Activated CD4-positive, alpha-beta T cell treated with anti-CD3 and anti-CD28 coated beads, Interleukin-2, Interleukin-4, amounts not matched to agents 100 ng/mL and 50 ng/mL, durations not matched to agents 16 hours and 8 hours (primary cell): ENCODE measurements at regions not wholly inside any gene's neighbourhood (a gene's known extent, or its start where the extent isn't known, plus 50 kb on each side); places are given as distances from the start of the nearest gene placed in this dataset.
A peak's percentile ranks its signal among the peaks of the same experiment; 100 is the strongest.

ENCODE experiments used
- DNase-seq: peaks from one replicate; pipeline ENCODE4 v3.0.0-alpha.2; 2020; ENCODE audit warnings: low spot score

DNA sequence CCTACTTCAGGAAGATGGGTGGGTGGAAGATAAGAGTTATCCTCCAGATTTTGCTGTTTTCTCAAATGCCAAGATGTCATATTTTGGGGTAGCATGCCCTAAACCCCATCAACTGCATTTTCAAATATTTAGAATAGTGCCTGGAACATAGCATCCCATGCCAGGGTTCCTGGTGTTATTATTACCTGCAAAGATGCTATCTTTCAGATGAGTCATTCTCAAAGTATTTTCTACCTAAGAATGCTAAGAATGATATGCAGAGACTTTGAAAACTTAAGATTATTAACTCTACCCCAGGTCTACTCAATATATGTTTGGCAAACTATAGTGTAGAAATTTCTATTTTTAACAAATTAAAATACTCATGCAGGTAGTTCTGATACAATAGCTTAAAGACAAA lies 934.3 kb upstream of the SLIT2 start:
- DNase-seq = no peak

DNA sequence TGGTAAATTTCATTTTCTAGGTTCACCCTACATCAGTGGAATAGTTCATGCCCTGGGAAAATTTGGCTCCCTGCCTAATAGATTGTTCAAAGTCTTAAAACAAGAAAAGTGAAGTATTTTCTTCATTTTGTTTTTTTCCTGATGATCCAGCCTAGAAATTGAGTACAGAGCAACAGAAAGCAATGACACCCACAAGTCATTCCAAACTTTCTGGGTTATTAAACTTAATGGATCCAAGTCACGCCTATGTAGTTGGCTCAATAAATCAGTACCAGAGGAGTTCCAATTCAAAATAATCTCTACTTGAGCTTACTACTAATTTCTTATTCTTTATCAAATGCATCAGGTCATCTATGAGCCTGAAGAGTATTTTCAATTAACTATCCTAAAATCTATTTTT lies 937.6 kb upstream of the SLIT2 start:
- DNase-seq = no peak

DNA sequence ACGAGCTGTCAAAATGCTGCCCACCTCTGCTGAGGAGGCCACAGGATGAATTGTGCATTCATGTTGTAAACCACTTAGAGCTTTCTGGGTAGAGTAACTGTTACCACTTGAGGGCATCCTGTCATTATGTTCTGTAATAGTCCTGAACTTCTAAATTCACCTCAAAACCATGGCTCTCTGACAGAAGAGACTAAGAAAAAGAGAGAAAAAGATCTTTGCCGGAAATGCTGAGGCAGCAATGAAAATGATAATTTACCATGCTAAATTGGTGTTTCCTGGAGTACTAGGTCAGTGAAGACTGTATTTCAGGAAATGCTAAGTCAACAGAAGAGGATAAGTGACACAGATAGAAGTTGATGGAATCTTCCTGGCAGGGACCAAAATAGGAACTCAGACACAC lies 942.3 kb upstream of the SLIT2 start:
- DNase-seq = no peak

DNA sequence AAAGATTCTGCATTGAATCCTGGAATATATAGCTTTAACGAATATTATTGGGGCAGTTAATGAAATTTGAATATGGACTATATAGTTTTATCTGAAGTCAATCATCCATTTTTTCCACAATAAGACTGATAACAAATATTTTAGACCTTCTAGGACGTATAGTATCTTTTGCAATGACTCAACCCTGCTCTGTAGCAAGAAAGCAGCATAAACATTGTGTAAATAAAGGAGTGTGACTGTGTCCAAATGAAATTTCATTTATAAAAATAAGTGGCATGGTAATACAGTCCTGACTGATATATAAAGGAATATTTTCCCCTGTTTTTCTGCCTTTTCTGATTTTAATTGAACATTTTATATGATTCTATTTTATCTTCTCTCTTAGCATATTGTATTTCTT lies 947.7 kb upstream of the SLIT2 start:
- DNase-seq = no peak

DNA sequence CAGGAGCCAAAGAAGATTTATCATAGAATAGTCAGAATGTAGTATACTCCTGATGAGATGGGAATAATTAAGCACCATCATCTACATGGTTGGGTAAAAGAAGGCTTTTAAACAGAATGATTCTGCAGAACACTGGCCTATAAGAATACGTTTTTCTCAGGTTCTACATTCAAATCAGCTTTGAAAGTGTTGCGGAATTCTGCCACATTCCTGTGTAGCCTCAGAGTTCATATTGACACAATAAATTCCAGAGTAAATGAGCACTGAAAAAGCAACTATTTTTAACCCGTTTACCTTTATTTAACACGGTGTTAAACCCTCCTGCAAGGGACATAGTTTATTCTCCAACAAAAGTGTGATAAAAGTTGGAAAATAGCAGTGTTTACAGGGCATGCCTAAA lies 950.2 kb upstream of the SLIT2 start:
- no peak for DNase-seq

DNA sequence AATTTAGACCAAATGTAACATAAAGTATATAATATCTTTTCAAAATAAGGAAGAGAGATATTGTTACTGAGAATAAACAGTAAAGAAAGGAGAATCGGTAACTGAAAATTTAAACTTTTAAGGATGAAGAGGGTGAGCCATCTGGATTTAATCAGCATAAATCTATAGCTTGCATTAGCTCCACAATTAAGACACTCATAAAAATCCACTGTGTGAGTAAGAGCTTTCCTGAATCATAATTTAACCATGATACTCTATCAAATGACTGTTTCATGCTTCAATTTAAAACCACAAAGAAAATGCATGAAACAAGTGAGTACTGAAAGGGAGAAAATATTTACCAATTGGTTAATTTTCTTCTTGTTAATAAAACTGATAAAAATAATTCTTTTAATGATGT lies 951.5 kb upstream of the SLIT2 start:
- DNase-seq = no peak

DNA sequence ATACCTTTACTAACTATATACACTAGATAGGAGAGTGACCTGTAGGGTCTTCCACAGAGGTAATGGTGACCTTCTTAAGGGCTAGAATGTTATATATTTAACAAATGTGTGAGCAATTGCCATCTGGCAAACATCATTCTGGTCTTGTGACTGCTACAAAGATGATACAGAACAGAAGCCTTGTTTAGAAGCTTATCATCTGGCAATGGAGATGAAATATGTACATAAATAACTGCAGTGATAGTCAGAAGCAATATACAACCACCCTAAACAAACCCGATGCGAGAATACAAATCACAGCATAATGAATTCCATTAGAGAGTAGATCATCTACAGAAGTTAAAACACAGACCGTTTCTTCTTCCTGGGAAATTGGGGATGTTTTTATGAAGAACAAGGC lies 952.7 kb upstream of the SLIT2 start:
- no peak for DNase-seq

DNA sequence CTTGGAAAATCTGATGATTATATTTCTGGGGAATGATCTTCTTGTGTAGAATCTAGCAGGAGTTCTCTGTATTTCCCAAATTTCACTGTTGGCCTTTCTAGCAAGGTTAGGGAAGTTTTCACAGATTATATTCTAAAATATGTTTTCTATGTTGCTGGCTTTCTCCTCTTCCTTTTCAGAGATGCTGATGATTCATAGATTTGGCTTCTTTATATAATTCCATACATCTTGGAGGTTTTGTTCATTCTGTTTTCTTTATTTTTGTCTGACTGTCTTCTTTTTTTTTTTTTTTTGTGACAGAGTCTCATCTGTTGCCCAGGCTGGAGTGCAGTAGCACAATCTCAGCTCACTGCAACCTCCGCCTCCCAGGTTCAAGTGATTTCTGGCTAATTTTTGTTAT lies 957.9 kb upstream of the SLIT2 start:
- no peak for DNase-seq

DNA sequence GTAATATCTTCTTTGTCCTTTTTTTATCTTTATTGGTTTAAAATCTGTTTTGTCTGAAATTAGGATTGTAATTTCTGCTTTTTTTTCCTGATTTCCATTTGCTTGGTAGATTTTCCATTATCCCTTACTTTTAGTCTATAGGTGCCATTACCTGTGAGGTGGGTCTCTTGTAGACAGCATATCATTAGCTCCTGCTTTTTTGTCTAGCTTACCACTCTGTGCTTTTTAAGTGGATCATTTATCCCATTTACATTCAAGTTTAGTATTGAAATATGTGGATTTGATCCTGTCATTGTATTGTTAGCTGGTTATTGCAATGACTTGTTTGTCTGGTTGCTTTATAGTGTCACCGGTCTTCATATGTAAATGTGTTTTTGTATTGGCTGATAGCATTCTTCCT lies 958.6 kb upstream of the SLIT2 start:
- DNase-seq = no peak

DNA sequence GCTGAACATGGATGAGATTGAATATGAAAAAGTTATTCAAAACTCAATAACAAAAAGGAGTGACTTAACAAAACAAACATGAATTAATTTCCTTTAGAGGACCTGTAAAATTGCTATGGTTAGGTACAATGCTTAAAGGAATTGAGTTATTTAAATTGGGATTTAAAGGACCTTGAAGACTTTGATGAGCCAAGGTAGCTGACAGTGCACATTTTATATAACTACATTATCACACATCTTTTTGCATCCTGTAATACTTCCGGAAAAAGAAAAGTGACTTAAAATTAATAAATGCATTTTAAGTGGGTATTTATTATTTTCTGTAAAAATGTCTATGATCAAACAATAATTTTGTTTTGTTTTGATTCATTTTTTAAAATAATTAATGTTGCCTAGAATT lies 964.8 kb upstream of the SLIT2 start:
- DNase-seq = no peak

DNA sequence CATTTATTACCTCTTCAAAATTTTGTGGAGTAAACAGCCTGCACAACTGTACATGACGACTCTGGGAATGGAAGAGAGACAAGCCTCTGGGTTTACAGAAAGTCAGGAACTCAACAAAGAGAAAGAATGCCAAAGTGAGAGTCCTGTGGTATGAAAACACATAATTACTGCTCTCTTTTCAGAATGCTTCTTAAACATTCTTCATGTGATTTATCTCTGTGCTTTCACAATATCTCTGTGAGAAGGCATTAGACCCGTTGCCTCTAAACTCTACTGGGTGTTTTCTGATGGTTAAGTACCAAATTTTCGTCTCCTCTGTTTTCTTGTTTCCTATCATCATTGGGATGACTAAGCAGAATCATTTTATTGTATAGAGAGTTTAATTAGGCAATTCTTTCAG lies 966.6 kb upstream of the SLIT2 start:
- no peak for DNase-seq

DNA sequence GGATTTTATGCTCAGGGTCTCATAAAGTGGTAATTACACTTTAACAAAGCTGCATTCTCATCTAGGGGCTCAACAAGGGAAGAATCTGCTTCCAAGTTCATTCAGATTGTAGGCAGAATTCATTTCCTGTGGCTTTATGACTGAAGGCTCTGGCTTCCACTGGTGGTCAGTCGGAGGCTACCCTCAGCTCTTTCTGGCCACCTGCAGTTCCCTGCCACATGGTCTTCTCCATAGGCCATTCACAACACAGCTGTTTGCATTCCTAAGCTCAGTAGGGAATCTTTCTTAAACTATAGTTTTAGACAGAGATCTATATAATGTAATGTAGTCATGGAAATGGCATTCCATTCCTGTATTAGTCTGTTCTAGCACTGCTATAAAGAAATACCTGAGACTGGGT lies 973.0 kb upstream of the SLIT2 start:
- DNase-seq = no peak

DNA sequence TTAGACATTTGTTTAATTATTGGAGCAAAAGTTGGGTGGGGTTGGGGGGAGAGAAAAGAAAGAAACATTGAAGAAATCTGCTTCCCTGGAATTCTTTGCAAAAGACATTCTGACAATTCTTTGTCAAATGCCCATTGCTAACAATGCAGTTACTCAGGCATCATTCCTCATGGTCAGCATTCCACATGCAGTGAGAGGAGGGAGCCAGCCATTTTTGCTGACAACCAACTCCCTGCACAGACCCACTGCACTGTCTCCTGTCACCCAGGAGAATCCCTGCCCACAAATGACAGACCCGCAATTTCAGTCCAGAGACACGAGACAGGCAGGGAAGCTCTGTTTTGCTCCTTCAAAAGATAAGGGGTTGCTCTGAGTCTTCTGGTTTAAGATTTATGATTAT lies 985.1 kb upstream of the SLIT2 start:
- no peak for DNase-seq

DNA sequence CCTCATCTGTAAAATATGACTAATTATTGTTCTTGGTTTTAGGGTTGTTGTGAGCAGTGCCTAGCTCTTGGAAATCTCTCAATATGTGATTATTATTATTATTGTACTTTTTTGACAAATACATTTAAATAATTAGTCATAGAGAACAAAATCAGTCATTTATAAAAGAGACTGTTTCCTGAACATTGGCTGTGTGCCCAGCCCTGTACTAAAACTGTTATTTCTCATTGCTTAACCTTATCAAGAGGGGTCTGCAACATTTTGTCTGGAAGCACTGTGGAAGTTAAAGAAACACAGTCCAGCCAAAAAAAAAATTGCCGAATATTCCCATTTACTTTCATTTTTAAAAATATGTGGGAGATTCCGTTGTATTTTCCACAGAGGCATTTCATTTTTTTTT lies 989.2 kb upstream of the SLIT2 start:
- no peak for DNase-seq

DNA sequence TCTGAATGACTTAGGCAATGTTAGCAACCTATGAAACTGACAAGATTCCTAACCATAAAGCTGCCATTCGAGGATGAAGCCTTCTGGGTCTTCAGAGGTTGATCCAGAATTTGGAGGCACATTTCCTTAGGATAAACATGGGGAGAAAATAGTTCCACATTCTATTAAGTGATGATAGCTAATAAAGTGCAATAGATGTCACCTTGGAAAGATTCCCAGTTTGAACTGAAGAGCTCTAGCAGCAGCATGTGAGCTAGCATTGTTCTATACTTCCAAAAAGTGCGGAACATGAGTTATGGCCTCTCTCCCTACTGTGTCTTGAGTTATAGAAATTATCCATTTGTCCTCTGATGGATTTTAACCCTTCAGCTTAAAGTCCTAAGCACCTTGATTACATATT lies 991.4 kb upstream of the SLIT2 start:
- DNase-seq = no peak

DNA sequence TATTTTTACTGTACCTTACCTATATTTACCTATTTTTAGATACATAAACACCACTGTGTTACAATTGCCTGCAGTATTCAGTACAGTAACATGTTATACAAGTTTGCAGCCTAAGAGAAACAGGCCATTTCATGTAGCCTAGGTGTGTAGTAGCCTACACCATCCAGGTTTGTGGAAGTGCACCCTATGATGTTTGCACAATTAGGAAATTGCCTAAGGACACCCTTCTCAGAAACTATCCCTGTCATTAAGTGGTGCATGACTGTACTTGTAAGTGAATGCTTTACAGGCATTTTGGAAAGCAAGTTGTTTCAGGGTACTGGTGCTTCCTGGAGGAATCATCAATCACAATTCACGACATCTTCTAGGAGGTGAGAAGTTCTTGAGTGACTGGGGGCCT lies 991.8 kb upstream of the SLIT2 start:
- no peak for DNase-seq

DNA sequence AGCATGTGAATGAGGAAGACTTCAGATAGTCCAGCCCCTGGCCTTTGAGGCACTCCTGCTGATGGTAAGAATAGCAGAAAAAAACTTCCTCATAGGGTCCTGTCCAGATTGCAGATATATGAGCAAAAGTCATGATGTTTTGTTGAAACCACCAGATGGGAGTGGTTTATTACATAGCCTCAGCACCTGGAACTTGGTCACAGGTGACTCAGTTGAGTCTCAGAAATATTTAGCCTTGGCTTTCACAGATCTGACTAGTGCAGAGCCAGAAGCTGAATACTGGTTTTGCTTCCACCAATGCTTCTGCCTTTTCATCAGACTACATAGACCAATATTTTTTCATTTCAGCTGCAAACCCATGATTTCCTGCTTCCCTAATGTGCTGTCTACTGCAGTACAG lies 994.9 kb upstream of the SLIT2 start:
- no peak for DNase-seq

DNA sequence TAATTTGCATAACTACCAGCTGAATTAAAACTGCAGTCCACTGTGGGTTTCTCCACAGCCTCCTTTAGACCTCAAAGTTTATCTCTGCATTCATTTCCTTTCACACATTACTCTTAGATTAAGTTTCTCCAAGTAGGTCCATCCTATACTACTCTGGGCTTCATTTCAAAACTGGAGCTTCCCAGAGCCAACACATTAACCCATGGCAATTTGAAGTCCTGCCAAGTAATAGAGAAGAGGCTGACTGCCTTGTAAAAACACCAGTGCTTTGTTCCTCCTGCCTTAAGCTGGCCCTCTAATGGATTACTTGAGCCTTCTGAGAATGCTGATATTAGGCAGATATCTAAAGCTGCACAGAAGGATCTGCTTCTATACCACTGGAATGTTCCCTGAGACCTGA lies 997.2 kb upstream of the SLIT2 start:
- DNase-seq = no peak

DNA sequence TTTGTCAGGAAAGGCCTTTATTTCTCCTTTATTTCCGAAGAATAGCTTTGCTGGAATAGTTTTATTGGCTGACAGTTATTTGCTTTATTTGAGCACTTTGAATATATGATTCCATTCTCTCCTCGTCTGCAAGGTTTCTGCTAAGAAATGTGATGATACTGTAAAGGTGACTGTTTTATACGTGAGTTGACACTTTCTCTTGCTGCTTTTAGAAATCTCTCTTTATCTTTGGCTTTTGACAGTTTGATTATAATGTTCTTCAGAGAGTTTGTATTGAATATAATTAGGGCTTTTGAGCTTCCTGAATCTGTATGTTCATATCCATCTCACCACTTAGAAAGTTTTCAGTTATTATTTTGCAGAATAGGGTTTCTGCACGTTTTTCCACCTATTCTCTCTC lies 1003.7 kb upstream of the SLIT2 start:
- no peak for DNase-seq

DNA sequence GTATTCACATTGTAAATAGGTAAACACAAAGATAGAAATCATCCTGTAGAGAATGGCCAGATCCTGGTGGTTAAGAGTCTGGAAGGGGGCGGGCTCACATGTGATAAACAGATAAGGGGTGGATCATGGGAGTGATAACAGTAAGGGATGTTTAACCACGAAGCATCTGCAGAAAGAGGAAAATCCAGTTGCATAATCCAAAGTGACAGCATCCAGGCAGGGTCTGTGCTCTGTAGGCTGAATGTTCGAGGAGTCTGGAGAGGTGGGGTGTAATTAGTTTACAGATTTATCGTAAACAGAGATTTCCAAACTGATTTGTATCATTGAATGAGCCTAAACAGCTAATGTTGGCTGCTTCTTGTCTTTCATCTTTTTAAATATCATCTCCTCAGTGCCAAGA lies 1009.8 kb upstream of the SLIT2 start:
- no peak for DNase-seq

DNA sequence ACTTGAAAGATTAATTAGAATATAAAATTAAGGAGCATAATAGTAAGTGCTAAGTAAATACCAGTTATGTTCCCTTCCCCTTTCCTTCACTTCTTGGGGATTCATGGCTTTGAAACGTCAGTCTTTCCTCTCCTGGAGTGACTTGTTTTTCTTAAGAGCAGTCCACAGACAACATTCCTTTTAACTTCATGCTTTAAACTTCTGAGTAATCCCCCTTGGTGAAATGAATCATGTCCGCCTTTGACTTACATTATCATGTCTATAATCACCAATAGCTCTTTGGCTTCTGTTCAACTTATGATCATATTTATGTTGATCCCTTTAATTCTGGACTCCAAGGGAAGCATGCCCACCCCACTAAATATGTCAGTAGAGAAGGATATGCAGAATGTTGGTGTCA lies 1012.1 kb upstream of the SLIT2 start:
- DNase-seq = no peak

DNA sequence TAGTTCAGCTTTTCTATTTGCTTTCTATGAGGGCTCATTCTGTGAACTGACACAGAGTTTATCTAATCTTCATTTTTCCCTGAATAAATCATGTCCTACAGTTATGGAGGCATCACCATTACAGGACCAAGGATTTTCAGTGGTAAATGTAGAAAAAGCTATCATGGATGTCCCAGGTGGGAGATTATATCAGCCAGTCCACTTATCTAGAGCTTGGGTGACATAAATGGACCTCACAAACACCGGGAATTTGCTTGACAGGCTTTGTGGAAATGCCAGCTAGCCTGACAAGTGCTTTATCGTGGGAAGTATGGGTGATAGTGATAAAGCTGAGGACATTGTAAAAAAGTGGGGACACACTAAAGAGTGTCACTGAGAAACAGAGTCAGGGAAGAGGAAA lies 1015.2 kb upstream of the SLIT2 start:
- DNase-seq = no peak

DNA sequence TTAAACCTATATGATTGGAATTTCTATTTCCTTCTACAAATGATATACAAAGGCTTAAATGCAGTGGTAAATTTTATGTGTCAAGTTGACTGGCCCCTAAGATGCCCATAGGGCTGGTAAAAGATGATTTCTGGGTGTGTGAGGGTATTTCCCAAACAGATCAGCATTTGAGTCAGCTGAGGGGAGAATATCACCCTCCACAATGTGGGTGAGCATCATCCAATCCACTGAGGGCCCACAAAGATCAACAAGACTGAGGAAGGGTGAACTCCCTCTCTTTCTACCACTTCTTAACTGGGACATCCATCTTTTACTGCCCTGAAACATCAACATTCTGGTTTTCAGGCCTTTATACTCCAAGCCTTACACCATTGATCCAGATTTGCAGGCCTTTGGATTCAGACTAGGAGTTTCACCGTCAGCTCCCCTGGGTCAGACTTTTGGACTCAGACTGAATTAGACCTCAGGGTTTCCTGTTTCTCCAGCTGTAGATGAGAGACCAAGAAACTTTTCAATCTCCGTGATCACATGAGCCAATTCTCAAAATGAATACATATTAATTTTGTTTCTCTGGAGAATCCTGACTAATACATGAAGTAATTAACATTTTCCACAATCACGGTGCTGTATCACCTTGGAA lies 1020.7 kb upstream of the SLIT2 start:
- DNase-seq = no peak

DNA sequence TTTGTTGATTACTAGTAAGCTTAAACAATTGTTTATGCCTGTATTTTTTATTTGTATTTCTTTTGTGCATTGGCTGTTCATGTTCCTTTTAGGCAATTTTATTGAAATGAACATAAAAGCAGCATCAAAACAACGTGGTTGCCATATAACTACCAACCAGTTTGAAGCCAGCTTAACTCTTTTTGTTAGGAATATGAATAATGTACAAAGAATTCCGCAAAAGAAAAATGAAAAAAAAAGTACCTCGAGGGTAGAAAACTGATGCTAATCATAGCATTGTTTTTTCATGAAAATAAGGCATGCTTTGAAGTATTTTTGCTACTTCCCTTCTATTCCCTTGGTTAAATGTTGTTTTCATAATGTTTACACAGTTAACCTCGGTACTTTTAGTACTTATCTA lies 1024.0 kb upstream of the SLIT2 start:
- no peak for DNase-seq

DNA sequence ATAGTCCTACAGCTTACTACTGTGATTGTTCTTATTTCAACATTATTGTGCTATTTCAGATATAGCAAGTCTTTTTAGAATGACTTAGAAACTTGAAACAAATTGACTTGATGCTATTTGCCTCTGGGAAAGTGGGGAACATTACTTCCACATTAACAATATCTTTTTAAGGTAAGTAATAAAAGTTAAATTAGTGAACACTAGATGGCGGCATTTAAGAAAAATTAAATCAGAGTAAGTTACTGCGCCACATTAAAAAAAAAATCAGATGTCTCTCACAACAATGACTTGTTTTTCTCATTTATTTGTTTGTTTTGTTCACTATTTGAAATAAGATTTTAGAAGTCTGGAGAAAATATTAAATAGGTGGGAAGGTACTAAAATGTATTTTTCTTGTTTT lies 1026.9 kb upstream of the SLIT2 start:
- DNase-seq = peak; percentile 6
